ENCODE measurements at regions not wholly inside any gene's neighbourhood (a gene's known extent, or its start where the extent isn't known, plus 50 kb on each side); places are given as distances from the start of the nearest gene placed in this dataset.
"Not testable (repeated sequence)": the region's sequence is repeated elsewhere in the genome, so short reads cannot be mapped to it uniquely, and the experiment has no call there.

GRCh38 chr1:102497810-102498209 lies 501.1 kb upstream of the OLFM3 start:
- DNase-seq: not testable (repeated sequence)

GRCh38 chr1:102472520-102472919 lies 475.8 kb upstream of the OLFM3 start:
- DNase-seq: no peak

- DNase-seq: no peak
Observed at GRCh38 chr1:102470767-102471166, 474.0 kb upstream of the OLFM3 start.

GRCh38 chr1:102466487-102466886 lies 469.8 kb upstream of the OLFM3 start:
- no peak for DNase-seq

GRCh38 chr1:102463328-102463727 lies 466.6 kb upstream of the OLFM3 start:
- DNase-seq: no peak

GRCh38 chr1:102442317-102442716 lies 445.6 kb upstream of the OLFM3 start:
- DNase-seq: not testable (repeated sequence)

GRCh38 chr1:102435483-102435882 lies 438.8 kb upstream of the OLFM3 start:
- no peak for DNase-seq

- DNase-seq: peak; percentile 21
Observed at GRCh38 chr1:102434421-102434820, 437.7 kb upstream of the OLFM3 start.

GRCh38 chr1:102431253-102431652 lies 434.5 kb upstream of the OLFM3 start:
- DNase-seq: no peak

- no peak for DNase-seq
Observed at GRCh38 chr1:102420034-102420433, 423.3 kb upstream of the OLFM3 start.

Data from RPMI8226 (cell line).